ENCODE measurements at regions not wholly inside any gene's neighbourhood (a gene's known extent, or its start where the extent isn't known, plus 50 kb on each side); places are given as distances from the start of the nearest gene placed in this dataset.

DNA sequence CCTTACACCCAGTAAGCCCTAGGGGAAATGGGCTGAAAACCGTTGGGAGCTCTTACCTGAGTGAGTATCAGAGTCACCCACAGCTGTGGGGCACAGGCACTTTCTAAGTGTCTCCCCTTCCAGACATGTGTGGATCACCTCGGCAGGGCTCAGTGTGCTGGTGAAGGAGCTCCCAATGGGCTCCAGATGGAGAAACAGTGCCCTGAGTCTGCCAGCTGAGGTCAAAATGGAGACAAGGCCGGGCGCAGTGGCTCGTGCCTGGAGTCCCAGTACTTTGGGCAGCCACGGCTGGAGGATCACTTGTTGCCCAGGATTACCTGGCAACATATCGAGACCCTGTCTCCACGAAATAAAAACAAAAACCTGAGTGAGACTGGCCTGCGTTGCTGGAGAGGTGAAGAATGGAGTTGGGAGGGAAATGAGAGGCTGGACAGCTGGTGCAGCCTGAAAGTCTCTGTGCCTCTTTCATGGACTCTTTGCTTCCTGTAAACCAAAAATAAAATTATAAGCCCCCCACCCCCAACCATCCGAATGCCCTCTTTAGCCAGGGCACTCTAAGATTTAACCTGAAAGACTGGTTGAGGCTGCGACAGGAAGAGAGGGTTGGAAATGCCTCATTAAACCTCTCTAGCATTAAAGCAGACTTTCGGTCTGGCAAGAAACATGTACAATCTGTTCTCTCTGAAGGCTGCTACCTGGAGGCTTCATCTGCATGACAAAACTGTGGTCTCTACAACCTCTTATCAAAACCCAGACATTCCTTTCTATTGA lies 111.8 kb downstream of the SNX19 start:
- no peak for DNase-seq (ENCODE audit: low read depth)

DNA sequence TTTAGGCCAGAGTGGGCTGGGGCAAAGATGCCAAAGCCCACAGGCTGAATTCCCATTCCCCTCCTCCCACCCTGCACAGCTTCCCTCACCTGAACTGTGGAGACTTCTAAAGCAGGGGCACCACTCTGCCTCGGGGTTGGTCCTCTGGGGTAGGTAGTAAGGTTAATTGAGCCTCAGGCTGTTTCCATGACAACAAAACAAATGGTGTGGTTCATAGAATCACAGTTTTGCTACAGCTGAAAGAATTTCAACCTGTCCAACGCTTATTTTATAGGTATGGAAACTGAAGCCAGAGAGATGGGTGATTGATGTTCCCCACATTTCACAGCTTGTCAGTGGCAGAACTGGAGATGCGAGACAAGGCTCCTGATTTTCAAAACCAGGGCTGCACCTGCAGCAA lies 109.5 kb downstream of the SNX19 start:
- DNase-seq (ENCODE audit: low read depth) = no peak

DNA sequence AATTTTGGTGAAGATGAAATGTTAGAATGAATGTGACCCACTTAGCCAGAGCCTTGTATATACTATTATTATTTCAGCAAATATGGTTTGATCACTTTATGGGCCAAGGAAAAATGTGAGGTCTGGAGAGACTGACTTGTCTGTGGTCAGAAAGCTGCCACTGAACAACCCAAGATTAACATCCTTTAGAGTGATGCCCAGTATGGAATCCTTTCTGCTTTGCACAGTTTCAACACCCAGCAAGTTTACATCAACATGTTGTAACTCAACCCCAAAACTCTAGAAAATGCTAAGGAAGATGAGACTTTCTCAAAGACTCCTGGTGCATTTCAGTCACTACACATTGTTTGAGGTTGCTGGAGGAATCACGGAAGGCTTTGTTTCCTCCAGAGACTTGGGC lies 107.7 kb downstream of the SNX19 start:
- no peak for DNase-seq (ENCODE audit: low read depth)

DNA sequence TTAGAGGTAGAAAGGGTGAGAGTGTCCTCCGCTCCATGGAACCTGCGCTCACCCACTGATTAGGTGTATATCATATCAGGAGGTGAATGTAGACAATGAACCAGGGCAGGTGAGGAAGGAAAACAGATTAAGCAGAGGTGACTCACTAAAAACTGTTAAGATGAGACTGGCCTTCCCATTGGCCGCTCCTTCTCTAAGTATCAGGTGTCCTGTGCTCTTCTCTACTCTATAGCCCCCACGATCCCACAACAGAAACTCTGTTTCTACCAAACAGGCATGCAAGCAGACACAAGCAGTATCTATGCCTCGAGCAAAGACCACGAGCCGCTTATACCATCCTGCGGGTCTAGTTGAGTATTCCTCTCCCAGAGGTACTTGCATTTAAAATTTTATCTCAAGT lies 103.1 kb downstream of the SNX19 start:
- no peak for DNase-seq (ENCODE audit: low read depth)

DNA sequence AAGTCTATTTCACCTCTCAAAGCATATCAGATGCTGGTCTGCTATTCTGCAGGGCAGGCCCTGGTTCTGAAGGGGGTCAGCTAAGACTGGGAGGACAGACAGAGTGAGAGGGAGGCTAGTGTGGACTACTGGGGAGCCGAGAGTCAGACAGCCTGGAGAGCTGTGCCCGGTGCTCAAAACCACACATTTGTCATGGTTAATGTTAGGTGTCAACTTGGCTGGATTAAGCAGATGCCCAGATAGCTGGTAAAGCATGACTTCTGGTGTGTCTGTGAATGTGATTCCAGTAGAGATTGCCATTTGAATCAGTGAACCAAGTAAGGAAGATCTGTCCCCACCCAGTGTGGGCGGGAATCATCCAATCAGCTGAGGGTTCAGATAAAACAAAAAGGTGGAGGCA lies 102.6 kb downstream of the SNX19 start:
- no peak for DNase-seq (ENCODE audit: low read depth)

DNA sequence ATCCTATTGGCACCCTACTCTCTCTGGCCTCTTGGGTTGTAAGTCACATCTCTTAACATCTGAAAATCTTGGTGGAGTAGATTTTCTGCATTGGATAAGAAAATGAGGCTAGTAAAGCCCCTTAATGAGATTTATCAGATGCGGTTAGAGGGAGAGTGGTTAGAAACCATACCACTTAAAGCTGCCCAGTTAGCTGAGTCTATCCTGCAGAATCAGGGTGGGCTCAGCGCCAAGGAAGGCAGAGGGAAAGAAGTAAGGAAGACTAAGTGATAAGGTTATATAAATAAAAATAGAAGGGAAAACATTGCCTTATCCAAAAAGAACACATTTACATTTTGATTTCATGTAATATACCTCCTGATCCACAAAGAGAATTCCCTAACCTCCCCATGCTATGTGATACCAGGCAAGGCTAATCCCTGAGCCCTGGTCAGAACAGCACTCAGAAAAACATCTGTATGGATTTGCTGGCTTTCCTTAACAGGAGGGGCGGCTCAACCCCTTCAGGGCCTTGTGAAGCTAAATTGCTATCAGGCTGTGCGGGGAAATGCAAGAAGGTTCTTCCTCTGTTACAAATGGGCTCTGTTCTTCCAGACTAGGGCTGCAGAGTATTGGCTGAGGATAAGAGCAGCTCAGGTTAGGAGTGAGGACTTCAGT lies 101.7 kb downstream of the SNX19 start:
- DNase-seq (ENCODE audit: low read depth) = no peak

DNA sequence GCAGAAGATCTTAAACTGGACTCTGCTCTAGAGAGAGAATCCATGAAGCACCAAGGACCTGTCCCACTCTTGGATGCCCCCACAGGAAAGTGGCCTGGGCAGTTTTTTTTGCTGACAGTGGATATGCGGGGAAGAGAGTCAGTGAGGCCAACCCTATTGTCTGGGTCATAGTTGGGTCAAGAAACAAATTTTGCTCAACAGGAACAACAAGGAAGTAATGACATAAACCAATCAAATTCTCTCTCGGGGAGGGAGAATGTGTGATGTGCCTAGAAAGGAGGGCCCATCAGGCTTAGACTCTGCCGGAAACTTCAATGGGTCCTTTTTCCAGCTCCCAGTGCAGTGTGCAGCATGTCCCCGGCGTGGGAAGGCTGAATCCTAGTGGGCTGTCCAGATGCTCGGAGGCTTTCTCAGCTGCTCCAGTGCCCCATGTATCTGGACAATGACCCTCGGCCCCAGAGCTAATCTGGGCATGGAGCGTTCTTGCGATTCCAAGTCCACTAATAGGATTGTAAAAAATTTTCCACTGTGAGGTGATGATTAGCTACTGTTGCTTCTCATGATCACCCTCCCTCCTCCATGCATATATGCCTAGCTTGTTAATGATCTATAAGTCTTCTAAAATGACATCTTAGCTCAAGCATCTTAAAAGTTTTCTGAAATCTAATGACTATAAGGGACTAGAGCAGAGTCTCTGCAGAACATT lies 101.0 kb downstream of the SNX19 start:
- no peak for DNase-seq (ENCODE audit: low read depth)

GRCh38 chr11:130815956-130816355 lies 100.3 kb downstream of the SNX19 start:
- DNase-seq (ENCODE audit: low read depth) = no peak

GRCh38 chr11:130816546-130817329 lies 99.5 kb downstream of the SNX19 start:
- no peak for DNase-seq (ENCODE audit: low read depth)

DNA sequence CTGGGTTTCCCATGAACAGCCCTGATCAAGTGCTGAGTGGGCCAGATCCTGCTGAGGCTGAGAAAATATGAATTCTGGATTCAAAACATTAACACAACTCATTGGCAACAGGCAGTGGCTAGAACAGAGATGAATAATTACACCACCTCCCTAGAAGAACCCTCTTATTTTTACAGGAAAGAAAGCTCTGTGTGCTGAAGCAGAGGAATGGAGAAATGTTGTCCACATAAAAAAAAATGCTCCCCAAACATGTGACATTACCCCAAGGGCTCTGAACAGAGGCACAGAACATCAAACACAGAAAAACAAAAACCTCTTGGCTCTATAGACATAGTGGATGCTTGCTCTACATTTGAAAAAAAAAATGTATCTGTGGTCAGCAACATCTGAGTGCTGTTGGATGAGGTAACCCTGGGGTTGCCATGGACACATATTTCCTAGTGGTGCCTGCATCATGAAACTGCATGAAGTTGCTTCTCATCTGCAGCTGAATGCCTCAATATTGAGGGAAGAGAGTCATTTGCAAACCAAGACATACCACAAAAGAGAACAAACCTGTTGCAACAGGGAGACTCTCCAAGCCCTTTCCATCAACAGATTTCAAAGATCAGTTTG lies 98.8 kb downstream of the SNX19 start:
- DNase-seq (ENCODE audit: low read depth) = no peak

- no peak for DNase-seq (ENCODE audit: low read depth)
Measured at GRCh38 chr11:130819625-130820024, 96.7 kb downstream of the SNX19 start.

Measured in HS-5 (cell line).